ENCODE measurements at regions not wholly inside any gene's neighbourhood (a gene's known extent, or its start where the extent isn't known, plus 50 kb on each side); places are given as distances from the start of the nearest gene placed in this dataset.

GRCh38 chr15:95903352-95903751, 427.1 kb upstream of the NR2F2 start:
- no peak for TF ChIP-seq CTCF (IDR thresholded peaks at IDR 0.05)
- no peak for ATAC-seq
- H3K4me3 ChIP-seq: no peak overlapping the region
- no peaks in the 10 kb centered on the region for H3K4me1 ChIP-seq
- no peaks in the 10 kb centered on the region for H3K36me3 ChIP-seq
- no peaks in the 10 kb centered on the region for H3K9me3 ChIP-seq
- no peak for DNase-seq
- intact Hi-C loops (cut with DNase I): no loop called here
- no peak overlapping the region for H3K27ac ChIP-seq
- no peaks in the 10 kb centered on the region for H3K27me3 ChIP-seq

GRCh38 chr15:95910643-95911212, 419.8 kb upstream of the NR2F2 start:
- Histone ChIP-seq H3K9me3 (no peaks in the 10 kb centered on the region), H3K4me1 (no peaks in the 10 kb centered on the region), H3K4me3 (no peak overlapping the region), H3K27ac (no peak overlapping the region), H3K27me3 (no peaks in the 10 kb centered on the region), H3K36me3 (no peaks in the 10 kb centered on the region)
- TF ChIP-seq CTCF (IDR thresholded peaks at IDR 0.05): no peak
- ATAC-seq (no peak), DNase-seq (no peak)
- intact Hi-C loops (cut with DNase I): no loop called here

- H3K27ac ChIP-seq: no peak overlapping the region
- H3K4me1 ChIP-seq: no peaks in the 10 kb centered on the region
- TF ChIP-seq CTCF (IDR thresholded peaks at IDR 0.05): no peak
- H3K36me3 ChIP-seq: no peaks in the 10 kb centered on the region
- no peak overlapping the region for H3K4me3 ChIP-seq
- ATAC-seq (no peak), DNase-seq (no peak)
- H3K9me3 ChIP-seq: no peaks in the 10 kb centered on the region
- no peaks in the 10 kb centered on the region for H3K27me3 ChIP-seq
- intact Hi-C loops (cut with DNase I): no loop called here
These were observed 418.8 kb upstream of the NR2F2 start for GRCh38 chr15:95911570-95912279.

GRCh38 chr15:95912280-95912625, 418.2 kb upstream of the NR2F2 start:
- Histone ChIP-seq H3K27me3 (no peaks in the 10 kb centered on the region), H3K27ac (no peak overlapping the region), H3K4me1 (no peaks in the 10 kb centered on the region), H3K36me3 (no peaks in the 10 kb centered on the region), H3K4me3 (no peak overlapping the region), H3K9me3 (no peaks in the 10 kb centered on the region)
- intact Hi-C loops (cut with DNase I): no loop called here
- no peak for TF ChIP-seq CTCF (IDR thresholded peaks at IDR 0.05)
- DNase-seq: no peak
- ATAC-seq: no peak

- intact Hi-C loops (cut with DNase I): no loop called here
- no peaks in the 10 kb centered on the region for H3K9me3 ChIP-seq
- no peaks in the 10 kb centered on the region for H3K4me1 ChIP-seq
- H3K27ac ChIP-seq: no peak overlapping the region
- DNase-seq (no peak), ATAC-seq (no peak)
- H3K36me3 ChIP-seq: no peaks in the 10 kb centered on the region
- TF ChIP-seq CTCF (IDR thresholded peaks at IDR 0.05): no peak
- H3K4me3 ChIP-seq: no peak overlapping the region
- no peaks in the 10 kb centered on the region for H3K27me3 ChIP-seq
These were observed 417.8 kb upstream of the NR2F2 start for GRCh38 chr15:95912728-95913127.
